GM18517 (cell line): ENCODE measurements at regions not wholly inside any gene's neighbourhood (a gene's known extent, or its start where the extent isn't known, plus 50 kb on each side); places are given as distances from the start of the nearest gene placed in this dataset.

Source experiments
- ATAC-seq: cut with Tn5 transposase; IDR thresholded peaks from one replicate; pipeline ENCODE4 v1.9.1; 2021; ENCODE audit warnings: mild to moderate bottlenecking, moderate library complexity; ENCODE audit not compliant: unreplicated experiment

- ATAC-seq: no peak
These were observed 111.0 kb upstream of the KL start for GRCh38 chr13:32905063-32905863.

GRCh38 chr13:32905864-32906180, 110.4 kb upstream of the KL start:
- ATAC-seq: no peak

GRCh38 chr13:32907211-32907610, 109.0 kb upstream of the KL start:
- ATAC-seq: no peak

- no peak for ATAC-seq
These were observed 105.7 kb upstream of the KL start for GRCh38 chr13:32910530-32910929.

- peak; percentile 65 for ATAC-seq
These were observed 104.7 kb upstream of the KL start for GRCh38 chr13:32911506-32911905.

GRCh38 chr13:32914686-32915085, 101.5 kb upstream of the KL start:
- ATAC-seq: no peak

- no peak for ATAC-seq
These were observed 98.7 kb upstream of the KL start for GRCh38 chr13:32917504-32917903.

GRCh38 chr13:32923725-32924124, 92.5 kb upstream of the KL start:
- ATAC-seq: no peak

- ATAC-seq: no peak
These were observed 91.3 kb upstream of the KL start for GRCh38 chr13:32924886-32925285.

GRCh38 chr13:32925506-32925905, 90.7 kb upstream of the KL start:
- ATAC-seq: no peak

GRCh38 chr13:32932376-32932775, 83.8 kb upstream of the KL start:
- ATAC-seq: no peak

- no peak for ATAC-seq
These were observed 79.5 kb upstream of the KL start for GRCh38 chr13:32936716-32937115.

- no peak for ATAC-seq
These were observed 77.9 kb upstream of the KL start for GRCh38 chr13:32938314-32938713.

GRCh38 chr13:32938907-32939306, 77.3 kb upstream of the KL start:
- ATAC-seq: no peak

GRCh38 chr13:32940601-32941000, 75.6 kb upstream of the KL start:
- no peak for ATAC-seq

- no peak for ATAC-seq
These were observed 74.9 kb upstream of the KL start for GRCh38 chr13:32941368-32941767.

GRCh38 chr13:32946558-32946957, 69.7 kb upstream of the KL start:
- ATAC-seq: no peak

GRCh38 chr13:32947411-32948276, 68.6 kb upstream of the KL start:
- no peak for ATAC-seq

GRCh38 chr13:32949820-32950219, 66.4 kb upstream of the KL start:
- no peak for ATAC-seq

GRCh38 chr13:32951580-32951979, 64.6 kb upstream of the KL start:
- ATAC-seq: no peak

- no peak for ATAC-seq
These were observed 60.2 kb upstream of the KL start for GRCh38 chr13:32955881-32956594.

GRCh38 chr13:32956595-32956933, 59.7 kb upstream of the KL start:
- no peak for ATAC-seq
